HG03457 (cell line): ENCODE measurements at regions not wholly inside any gene's neighbourhood (a gene's known extent, or its start where the extent isn't known, plus 50 kb on each side); places are given as distances from the start of the nearest gene placed in this dataset.

Source experiments
- ATAC-seq: cut with Tn5 transposase; IDR thresholded peaks from one replicate; pipeline ENCODE4 v1.9.1; 2021; ENCODE audit warnings: moderate number of reproducible peaks; ENCODE audit not compliant: unreplicated experiment

DNA sequence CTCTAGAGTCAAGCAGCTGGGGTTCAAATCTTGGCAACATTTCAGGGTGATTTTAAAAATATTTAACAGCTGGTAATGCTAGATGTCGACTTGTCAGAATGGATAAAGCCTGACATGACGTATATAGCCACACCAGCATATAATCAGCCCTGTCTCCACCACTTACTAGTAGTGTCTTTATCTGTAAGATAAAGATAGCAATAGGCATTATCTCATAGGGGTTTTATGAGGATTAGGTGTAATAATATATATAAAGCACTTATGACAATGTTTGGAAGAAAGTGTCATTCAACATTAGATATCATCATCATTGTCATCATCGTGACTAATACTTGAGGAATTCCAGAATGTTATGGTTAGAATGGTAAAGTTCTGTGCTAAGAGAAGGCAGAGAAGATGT, 369.0 kb upstream of the CWC22 start:
- no peak for ATAC-seq

DNA sequence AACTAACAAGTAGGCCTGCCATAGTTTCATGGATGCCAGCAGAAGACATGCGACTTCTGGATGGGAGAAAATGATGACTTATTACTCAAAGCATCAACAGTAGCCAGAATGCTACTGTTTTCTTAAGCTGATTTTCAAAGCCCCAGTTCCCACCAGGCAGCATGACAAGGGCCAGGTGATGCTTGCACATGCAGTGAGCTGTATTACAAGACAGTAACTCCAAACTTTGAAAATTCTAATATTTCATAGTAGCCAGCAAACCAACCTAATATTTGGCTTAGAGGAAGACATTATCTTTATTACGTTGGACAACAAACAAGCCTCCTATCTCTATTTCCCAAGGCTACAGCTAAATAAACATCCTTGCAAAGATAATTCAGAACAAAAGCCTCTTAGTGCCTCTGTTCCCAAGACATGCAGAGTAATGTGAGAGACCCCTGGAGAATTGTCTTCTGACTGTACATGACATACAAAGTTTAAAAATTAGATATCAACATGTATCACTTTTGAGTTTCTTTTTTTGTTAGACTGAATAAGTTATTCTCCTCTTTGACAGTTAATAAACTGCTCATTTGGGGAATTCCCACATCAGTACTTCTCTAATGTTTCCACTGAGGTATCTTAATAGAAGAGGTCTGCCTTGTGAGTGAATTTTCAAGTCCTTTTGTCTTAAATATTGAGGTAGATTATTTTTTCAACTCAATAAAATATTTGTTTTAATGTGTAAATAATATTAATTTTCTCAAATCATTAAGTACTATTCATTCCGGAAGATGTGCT, 367.6 kb upstream of the CWC22 start:
- ATAC-seq: no peak

DNA sequence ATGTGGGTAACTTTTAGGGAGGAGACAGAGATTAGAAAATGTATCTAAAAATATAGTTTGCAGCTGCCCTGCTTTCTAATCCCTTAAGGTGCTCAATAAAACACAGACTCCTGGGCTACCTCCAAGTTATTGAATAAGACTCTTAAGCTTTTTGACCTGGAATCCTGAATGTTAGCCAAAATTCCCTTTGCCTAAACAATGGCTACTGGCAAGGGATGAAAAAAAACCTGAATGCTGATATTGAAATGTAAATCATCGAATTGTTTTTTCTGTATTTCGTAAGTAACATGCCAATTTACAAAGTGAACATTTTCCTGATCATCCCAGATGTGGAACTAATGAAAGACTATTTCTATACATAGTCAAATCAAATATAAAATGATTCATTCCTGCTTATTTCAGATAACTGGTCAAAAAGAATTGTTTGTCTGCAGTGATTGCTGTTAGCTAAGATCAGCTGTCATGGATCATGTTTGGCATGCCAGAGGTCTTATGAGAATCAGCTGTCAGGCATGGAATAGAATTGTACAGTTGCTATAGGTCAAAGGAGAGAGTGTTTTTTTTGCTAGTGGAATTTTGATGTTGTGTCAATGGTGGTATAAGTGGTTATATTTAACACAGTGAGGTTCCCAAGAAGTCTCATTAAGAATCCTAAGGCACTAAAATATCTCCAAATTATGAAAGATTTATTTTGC, 363.6 kb upstream of the CWC22 start:
- ATAC-seq: no peak

DNA sequence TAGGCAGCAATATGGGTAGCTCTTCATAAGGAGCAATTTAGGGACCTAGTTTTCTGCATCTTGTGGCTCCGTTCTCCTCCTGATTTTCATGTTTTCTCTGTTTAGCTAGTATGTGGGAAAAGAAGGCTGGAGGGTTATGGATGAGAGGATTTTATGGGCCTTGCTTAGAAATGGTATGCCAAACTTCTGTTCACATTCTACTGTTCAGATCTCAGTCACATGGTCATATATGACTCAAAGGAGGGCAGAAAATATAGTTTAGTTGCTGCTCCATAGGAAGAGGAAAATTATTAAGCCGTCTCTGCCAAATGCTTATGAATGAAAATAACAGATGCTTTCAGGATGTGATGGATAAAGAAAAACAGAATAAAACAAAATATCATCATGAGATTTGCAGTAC, 361.8 kb upstream of the CWC22 start:
- ATAC-seq: no peak

DNA sequence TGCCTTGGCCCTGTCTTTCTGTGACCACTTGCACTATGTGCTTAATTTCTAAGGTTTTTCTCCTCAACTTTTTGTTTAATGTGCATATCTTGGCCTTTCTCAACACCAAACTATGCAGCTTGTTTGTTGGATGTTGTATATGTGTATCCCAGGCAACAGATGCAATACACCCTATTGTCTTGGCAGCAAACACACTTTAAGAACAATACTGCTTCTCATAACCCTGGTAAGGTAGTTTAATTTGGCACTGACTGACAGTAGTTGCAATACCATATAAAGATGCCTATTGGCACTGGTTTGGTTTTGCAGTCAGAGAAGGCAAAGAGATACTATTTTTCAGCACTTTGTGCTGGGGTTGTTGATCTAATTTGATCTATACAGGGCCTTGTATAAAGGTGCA, 360.7 kb upstream of the CWC22 start:
- ATAC-seq: no peak

DNA sequence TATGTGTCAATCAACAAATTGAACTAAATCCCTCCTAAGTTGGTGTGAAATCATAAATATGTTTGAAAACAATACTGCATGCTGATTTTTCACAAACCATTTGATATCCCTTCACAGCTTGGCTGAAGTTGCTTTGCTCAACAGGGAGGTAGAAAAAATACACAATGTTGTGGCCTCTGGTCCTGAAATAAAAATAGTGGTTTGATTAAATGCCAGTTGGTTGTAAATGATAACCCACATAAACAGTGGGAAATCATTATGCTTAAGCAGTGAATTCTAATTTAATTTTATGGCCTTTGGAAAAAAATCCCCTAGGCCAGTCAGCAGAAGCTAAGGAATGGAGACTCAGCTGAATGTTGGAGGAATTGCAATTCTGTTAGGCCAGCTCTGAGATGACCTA, 359.4 kb upstream of the CWC22 start:
- no peak for ATAC-seq

DNA sequence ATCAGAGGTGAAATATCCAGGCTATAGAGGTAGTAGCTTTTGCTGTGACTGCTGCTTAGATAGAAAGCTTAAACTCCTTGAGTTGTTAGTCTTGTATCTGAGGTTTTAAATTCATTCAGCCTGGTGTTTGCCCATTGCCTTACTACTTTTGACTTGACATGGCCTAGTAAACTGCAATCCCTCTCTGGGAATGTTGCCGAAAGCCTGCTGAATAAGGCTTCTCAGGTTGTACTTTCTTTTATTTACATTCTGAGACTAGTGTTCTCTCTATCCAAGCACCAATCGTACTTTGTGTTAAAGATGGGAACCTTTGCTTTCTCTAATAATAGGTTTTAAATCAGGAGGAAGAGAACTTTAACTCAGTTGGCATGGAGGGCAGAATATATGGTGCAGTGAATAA, 357.6 kb upstream of the CWC22 start:
- ATAC-seq: no peak

DNA sequence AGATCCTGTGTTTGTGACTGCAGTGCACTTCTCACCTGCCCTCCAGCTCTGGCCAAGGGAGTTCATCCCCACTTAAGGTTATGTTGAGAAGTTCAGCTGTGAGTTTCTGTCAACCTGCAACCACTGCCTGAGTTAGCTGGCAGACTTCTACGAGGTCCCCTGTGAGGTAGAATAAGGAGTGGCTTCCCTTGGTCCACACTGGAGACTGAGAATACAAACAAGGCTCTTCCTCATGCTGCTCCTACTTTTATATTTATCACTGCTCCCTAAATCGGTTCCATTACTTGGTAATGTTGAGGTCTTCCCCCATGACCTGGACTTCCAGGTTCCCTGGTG, 353.2 kb upstream of the CWC22 start:
- no peak for ATAC-seq

DNA sequence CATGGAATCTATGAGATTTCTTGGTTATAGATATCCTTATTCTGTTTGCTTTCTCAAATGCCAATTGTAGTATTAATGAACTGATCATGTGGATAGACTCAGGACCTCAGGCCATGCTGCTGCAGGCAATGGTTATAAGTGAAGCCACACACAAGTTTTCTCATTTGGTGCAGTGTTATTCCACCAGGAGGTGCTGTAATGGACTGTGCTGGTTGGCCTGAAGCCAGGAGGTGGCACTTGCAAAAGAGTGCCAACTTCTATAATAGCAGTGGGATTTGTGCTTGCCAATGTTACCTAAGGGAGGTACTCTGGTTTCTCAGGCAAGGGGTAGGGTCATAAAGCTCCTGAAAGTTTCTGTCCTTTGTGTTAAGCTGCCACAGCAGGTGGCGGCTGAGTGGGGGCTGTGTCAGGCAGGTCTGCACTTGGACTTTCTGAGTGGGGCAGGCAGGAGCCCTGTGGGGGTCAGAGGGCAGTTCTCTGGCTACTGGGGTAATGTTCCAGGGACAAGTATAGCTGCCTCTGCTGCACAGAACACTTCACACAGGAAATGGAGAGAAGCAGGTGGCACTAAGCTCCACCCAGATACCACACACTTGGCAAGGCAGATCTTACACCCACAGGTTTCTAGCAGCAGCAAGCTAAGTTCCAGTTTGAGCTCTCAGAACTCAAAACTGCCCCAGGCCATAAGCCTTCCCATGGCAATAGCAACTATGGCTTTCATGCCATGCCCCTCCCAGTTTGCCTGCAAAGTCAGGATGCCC, 352.6 kb upstream of the CWC22 start:
- ATAC-seq: peak; percentile 95

DNA sequence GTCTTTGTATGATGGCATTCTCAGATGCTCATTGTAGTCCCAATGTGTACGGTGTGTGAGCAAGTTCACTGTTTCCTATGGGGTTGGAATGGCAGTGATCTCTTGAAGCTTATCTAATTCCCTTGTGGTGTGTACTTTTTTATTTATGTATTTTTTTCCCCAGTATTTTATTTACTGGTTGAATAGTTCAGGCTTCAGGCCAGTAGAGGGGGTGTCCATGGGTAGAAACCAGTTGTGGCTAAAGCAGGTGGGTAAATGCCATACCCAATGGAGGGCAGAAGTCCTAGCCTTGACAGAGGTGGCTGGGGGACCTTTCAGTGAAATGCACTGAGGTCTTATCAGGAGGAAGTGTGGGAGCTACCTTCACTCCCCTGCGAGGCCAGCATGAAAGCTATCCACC, 351.4 kb upstream of the CWC22 start:
- ATAC-seq: no peak

DNA sequence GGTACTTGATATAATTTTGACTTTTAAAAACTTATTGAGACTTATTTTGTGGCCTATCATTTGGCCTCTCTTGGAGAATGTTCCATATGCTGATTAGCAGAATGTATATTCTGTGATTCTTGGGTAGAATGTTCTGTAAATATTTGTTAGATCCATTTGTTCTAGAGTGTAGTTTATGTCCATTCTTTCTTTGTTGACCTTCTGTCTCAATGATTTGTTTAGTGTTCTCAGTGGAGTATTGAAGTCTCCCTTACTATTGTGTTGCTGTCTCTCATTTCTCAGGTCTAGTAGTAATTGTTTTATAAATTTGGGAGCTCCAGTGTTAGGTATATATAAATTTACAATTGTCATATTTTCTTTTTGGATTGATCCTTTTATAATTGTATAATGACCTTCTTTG, 349.6 kb upstream of the CWC22 start:
- no peak for ATAC-seq

DNA sequence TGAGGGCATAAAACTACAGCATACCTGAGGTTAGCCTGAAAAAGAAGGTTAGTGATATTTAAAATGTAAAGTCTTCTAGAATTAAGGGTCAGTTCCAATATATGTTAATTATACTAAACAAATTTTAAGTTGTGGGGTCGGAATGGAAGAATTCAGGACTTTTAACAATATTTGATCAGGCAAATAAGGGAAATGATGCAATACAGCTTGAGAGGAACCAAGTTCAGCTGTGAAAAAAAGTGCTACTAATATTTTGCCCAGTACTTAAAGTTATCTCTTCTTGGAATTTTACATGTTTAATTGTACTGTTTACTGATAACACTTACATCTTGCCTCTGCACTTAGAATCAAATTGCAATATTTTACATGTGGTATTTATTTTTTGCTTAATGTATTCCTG, 345.5 kb upstream of the CWC22 start:
- ATAC-seq: no peak

DNA sequence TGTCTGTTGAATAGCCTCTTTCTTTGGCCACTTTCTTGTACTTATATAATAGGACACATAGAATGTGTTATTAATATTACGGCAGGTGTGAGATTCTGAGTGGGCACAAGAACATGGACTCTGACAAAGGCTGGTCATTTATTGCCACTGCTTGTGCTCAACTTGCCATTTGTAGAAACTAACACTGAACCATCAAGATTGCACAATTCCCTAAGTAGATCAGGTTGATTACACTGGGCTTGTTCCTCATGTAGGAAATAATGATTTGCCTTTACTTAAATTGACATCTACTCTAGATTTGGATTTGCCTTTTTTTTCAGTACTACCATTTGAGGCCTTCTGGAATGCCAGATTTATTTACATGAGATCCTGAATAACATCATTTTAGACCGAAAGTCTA, 342.7 kb upstream of the CWC22 start:
- no peak for ATAC-seq

DNA sequence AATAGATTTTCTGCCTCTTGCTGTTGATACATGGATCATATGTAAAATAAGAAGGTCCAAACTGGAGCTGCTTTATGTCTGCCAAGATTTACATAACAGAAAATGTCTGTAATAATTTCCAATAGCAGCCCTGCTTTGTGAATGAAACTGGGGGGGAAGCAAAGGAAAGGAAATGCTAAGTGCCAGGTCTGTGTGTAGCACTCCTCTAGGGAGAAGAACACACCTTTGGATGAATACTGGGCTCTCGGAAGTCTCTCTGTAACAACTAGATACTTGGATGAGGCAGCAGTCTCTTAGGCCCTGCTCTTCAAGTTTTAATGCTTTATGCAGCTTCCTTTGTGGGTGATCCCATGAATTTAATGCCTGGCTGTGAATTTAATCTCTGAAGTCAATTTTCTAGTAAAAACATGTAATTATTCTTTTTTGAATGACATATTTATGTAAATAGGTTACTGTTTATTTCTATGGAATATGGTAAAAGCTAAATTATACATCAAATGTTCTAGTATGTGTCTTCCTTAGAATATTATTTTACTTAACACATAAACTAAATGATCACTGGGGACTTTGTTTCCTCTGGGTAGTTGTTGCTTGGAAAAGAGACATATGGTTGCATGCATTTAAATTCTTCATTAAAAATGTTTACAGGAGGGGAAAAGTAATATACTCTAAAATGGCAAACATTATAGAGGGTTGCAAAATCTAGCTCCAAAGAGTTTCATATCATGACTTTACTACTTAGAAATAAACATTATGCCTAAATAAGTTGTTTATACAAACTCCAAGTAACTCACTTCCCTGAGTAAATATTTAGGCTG, 336.6 kb upstream of the CWC22 start:
- no peak for ATAC-seq

DNA sequence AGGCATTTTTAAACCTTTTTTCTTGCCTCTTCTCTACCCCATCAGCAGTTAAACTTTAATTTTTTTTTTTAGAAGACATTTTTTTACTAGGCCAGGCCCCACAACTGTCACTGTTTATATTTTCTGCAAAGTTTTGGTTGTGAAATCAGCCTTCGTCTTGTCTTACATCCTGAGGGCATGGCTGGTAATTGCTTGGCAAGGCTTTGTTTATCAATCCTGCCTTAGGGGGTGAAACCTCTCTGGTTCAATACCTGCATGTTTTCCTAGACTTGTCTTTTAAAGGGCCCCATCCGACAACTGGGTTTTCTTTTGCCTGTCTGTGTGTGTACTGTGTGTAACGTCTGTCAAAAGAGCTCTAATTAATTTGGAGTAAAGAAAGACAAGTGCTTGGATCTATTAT, 330.0 kb upstream of the CWC22 start:
- no peak for ATAC-seq

DNA sequence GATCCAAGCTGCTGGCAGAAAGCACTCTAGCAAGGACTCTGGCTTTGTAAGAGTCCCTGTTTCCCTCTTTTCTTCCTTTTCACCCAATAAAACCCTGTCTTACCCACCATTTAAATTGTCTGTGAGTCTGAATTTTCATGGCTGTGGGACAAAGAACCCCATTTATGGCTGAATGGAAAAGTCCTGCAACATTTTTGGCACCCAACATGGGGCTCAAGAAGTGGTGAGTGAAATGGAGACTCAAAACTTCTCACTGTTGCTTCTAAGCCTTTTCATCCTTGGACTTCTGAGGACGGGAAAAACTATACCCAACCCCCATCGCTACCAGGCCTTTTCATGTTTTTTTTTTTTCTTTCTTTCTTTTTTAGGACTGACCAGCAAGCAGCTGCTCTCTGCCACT, 329.5 kb upstream of the CWC22 start:
- no peak for ATAC-seq

DNA sequence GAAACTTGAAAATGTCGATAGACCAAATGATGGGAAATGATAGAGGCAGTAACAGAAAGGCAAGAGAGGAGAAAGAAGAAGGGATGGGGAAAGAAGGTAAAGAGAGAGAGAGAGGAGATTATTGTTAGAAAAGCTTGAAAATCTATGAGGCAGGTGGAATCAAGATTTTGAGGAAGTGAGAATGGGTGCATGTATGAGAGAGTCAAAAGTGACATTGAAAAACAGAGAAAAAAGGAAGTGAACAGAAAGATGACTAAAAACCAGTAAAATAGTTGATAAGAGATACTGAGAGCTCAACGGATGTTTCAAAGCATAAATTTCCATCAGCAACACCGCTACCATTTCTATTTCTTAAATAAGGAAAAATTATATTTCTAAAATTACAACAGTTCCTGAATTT, 327.4 kb upstream of the CWC22 start:
- ATAC-seq: peak; percentile 99

DNA sequence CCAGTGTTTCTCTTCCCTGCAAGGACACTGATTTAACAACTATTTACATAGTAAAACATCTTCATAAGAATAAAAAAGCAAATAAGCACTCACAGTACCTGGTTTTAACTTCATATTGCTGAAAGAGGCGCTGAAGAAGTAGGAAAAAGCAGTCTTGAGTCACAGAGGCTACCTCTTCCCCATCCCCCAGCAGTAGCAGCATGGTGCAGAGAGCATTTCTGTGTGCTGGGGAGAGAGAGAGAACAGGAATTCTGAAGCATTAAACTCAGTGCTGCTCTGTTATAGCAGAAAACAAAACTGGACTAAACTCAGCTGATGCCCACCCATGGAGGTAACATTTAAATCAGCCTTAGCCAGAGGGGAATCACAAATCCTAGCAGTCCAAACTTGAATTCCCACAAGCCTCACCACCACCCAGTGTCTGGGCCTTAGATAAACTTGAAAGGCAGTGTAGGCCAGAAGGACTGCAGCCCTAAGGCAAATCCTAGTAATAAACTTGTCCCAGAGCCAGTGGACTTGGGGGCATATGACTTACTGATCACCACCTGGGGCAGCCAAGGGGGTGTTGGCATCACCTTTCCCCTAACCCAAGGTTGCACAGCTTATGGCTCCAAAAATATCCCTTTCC, 321.8 kb upstream of the CWC22 start:
- no peak for ATAC-seq

DNA sequence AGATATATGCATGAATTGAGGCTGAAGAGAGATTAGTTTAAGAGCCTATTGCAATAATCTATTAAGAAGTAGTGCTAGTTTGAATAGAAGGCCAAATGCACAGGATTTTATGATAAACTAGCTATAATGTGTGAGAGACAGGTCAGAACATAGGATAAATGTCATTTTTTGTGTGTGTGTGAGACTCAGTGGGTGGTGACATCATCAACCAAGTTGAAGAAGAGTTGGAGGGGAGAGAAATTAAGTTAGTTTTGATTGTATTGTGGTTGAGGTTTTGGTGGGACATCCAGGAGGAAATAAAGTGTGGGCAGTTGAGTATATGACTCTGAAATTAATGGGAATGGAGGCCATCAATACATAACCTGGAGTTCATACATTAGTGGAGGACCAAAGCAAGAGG, 320.1 kb upstream of the CWC22 start:
- ATAC-seq: no peak

DNA sequence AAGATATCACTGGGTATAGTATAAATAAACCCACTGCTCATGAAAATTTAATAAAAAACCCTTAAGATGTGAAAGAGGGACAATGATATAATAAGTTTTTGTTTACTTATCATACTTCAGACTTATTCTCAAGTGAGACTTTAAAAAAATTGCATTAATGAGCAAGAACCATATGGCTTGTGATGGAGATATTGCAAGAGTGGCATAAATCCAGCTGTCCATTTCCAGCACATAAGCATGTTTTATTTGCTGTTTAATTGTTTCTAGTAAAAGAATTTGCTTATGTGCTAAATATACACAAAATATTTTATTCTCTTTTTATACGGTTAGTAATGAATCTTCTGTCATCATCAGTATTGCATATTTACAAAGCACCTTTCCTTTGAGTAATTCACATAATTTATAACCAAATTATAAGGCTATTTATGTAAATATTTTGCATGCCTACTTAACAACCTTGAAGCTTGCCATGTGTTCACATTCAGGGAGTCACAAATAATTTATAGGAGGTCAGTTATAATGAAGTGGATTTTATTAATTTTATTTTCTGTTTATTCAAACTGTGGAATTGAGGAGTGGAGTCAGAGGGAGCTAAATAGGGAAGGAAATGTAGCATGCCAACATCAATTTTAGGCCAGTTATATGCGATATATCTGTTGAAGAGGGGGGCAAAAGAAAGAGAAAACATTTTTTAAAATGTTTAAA, 318.5 kb upstream of the CWC22 start:
- ATAC-seq: no peak
